Gastroesophageal sphincter (tissue), 3 donors: ENCODE measurements at regions not wholly inside any gene's neighbourhood (a gene's known extent, or its start where the extent isn't known, plus 50 kb on each side); places are given as distances from the start of the nearest gene placed in this dataset.

Experiments used
- POLR2A ChIP-seq, 2 donors: fragments of 450-650 bp; IDR thresholded peaks; one replicate each; pipeline ENCODE4 v1.6.1; 2017; ENCODE audit warnings: antibody characterized with exemption in 2 of 2, mild to moderate bottlenecking in 2 of 2, moderate library complexity in 1 of 2
- TF ChIP-seq, protein P1 (sequence below), 4 experiments: fragments of 200-600 bp in 2 of 4; fragments of 450-650 bp in 2 of 4; sonication (generic) in 1 of 4; IDR thresholded peaks; one replicate each; pipeline ENCODE4 v1.5.1; 2017 to 2019; ENCODE audit warnings: antibody characterized with exemption in 4 of 4, mild to moderate bottlenecking in 2 of 4, moderate library complexity in 2 of 4

DNA sequence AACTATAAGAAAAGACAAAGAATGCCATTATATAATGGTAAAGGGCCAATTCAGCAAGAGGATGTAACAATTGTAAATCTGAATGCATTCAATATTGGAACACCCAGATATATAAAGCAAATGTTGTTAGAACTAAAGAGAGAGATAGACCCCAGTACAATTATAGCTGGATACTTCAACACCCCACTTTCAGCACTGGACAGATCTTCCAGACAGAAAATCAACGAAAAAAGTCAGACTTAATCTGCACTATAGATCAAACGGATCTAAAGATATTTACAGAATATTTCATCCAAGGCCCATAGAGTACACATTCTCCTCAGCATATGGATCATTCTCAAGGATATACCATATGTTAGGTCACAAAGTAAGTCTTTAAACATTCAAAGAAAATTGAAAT is 194.6 kb upstream of the DACH1 start:
- TF ChIP-seq, protein P1, sequence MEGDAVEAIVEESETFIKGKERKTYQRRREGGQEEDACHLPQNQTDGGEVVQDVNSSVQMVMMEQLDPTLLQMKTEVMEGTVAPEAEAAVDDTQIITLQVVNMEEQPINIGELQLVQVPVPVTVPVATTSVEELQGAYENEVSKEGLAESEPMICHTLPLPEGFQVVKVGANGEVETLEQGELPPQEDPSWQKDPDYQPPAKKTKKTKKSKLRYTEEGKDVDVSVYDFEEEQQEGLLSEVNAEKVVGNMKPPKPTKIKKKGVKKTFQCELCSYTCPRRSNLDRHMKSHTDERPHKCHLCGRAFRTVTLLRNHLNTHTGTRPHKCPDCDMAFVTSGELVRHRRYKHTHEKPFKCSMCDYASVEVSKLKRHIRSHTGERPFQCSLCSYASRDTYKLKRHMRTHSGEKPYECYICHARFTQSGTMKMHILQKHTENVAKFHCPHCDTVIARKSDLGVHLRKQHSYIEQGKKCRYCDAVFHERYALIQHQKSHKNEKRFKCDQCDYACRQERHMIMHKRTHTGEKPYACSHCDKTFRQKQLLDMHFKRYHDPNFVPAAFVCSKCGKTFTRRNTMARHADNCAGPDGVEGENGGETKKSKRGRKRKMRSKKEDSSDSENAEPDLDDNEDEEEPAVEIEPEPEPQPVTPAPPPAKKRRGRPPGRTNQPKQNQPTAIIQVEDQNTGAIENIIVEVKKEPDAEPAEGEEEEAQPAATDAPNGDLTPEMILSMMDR (IDR thresholded peaks at IDR 0.05): no peak
- TF ChIP-seq POLR2A (IDR thresholded peaks at IDR 0.05): no peak
